Coronary artery (tissue), 2 donors: ENCODE measurements at regions not wholly inside any gene's neighbourhood (a gene's known extent, or its start where the extent isn't known, plus 50 kb on each side); places are given as distances from the start of the nearest gene placed in this dataset.

ENCODE experiments used
- DNase-seq: peaks from one replicate; pipeline ENCODE4 v3.0.0-alpha.2; 2017; ENCODE audit warnings: low spot score
- H3K27ac ChIP-seq, 2 donors: fragments of 200-600 bp; sonication (generic); one replicate each; pipeline ENCODE4 v1.5.1; 2016 to 2019
- H3K4me3 ChIP-seq: fragments of 200-600 bp; sonication (generic); 2 replicates; pipeline ENCODE4 v1.5.1; 2016; ENCODE audit warnings: mild to moderate bottlenecking, moderate library complexity
- CTCF ChIP-seq: fragments of 200-600 bp; sonication (generic); IDR thresholded peaks from one replicate; pipeline ENCODE4 v1.5.1; 2019; ENCODE audit warnings: antibody characterized with exemption

DNA sequence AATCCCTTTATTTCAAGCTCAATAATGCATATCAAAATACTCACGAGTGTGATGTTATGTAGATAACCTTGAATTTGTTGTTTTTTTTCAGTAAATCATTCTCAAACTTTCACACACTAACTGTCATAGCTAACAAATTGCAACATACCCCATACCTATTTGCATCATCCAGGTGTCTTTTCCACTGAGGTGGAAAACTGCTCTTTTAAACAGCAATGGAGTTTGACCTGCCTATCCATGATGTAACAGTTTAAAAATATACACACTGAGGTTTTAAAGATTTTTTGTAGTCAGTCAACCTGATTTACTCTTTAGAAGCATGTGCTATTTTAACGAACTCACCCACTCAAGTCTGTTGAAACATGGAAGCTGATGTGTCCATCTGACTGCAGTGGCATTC is 298.7 kb downstream of the RND3 start:
- Histone ChIP-seq H3K27ac (no peak overlapping the region), H3K4me3 (no peak overlapping the region)
- TF ChIP-seq CTCF = no peak
- no peak for DNase-seq

DNA sequence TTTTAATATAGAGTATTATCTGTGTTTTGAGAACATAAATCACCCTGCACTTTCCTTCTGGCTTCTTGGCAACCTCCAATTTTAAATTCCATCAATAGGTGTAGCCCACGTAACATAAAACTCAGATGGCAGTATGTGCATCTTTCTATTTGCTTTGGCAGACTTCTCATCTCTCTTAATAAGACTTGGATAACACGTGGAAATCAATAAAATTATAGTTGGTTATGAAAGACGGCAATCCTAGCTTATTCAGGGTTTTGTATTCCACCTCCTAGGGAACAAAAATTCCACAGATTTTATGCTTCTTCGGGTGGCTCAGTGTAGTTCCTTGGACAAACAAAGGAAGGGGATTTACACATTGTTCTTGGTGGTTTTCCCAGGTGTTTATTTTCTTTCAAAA is 299.3 kb downstream of the RND3 start:
- no peak for TF ChIP-seq CTCF
- DNase-seq = no peak
- no peak overlapping the region for H3K27ac ChIP-seq
- H3K4me3 ChIP-seq = no peak overlapping the region

DNA sequence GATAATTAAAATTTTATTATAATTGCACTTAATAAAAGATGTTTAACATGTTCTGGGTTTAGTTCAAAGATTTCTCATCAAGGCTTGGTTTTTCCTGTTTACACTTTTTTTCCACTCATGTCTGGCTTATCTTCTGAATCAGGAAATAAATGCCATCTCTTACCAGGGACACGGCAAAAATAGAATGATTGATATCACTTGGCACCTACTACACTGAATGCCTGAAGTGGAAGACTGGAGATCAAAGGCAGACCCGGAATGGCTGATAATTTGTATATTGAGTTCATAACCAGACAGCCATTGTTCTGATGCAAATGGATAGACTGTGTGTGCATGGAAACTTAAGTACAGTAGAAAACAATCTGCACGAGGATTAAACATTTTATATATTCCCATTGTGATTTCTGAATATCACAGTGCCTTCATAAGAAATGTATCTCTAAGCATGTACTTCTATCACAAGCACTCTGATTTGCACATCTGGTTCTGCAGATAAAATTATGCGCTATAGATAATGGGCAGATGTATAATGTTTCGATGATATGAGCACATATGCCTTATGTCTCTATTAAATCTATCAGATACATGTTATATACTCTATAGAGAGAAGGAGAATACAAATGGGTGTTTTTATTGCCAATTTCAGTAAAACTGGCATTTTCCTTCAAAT is 304.8 kb downstream of the RND3 start:
- no peak for TF ChIP-seq CTCF
- no peak for DNase-seq
- H3K27ac ChIP-seq = no peak overlapping the region
- H3K4me3 ChIP-seq = no peak overlapping the region

DNA sequence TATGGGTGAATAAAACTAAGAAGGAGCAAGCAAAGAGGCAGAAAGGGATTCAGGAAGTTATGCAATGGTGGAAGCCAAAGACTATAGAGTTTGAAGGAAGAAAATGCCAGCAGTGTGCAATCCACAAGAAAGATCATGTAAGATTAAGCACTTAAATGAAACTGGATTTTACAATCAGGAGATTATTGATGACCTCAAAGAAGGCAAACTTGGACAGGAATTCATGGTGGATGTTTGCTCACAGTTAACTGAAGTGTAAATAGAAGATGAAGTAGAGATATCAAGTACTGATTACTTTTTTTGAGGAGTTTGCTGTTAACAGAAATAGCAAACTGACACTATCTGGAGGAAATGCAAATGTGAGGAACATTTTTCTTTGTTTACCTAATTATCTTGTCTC is 308.9 kb downstream of the RND3 start:
- no peak for TF ChIP-seq CTCF
- DNase-seq = no peak
- no peak overlapping the region for H3K27ac ChIP-seq
- H3K4me3 ChIP-seq = no peak overlapping the region

DNA sequence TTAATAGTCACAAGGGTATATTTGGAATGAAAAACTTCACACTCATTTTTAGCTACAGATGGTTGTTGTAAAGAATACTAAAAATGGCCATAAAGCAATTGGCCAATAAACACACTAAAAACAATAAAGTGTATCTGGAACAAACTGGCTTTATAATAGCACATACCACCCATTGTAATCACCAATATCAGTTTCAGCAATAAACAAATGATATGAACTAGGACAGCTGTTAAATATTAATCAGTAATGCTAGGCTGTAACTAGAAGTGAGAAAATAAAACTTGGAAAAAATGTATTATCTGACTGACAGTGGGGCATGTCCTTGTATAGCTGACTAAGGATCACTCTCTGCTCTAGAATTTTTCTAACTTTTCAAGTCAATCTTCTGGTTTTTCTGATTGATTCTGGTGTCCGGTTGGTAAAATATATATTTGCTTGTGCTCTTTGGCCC is 312.5 kb downstream of the RND3 start:
- TF ChIP-seq CTCF = no peak
- Histone ChIP-seq H3K27ac (no peak overlapping the region), H3K4me3 (no peak overlapping the region)
- DNase-seq = no peak

DNA sequence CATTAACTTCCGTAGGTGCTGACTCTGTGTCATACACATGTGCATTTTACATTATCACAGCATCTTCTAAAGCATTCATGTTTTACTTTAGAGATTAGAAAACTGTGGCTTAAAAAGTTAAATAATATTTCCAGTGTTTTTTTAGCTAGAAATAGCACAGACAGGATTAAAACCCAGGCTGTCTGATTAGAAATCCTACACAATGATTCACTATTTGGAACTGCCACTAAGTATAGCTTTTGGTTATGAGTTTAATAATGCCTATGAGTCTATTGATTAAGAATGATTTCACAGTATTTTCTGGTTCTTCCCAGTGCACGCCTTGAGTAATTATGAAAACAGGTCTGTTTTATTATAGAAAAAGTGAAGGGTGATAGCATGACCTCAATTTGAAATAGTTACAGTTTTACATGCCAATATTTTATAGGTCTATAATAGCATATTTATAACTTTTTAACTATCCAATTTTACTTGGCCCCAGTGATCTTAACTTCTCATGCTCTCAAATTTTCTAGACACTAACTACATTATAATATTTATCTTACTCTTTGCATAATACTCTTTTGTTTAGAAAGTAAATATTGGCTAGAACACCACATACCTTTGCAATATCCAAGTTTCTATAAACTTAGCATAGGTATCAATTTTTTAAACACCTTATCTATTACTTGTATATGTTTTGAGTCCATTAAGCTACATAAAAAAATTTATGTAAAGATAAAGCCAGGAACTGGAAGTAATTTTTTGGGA is 313.2 kb downstream of the RND3 start:
- TF ChIP-seq CTCF = no peak
- no peak for DNase-seq

GRCh38 chr2:150171065-150171548 is 316.4 kb downstream of the RND3 start:
- no peak for TF ChIP-seq CTCF
- no peak for DNase-seq
- H3K4me3 ChIP-seq = no peak overlapping the region
- H3K27ac ChIP-seq = no peak overlapping the region

More for the DNA sequence above, 313.2 kb downstream of the RND3 start:
- Histone ChIP-seq H3K4me3 (no peak overlapping the region), H3K27ac (no peak overlapping the region)
